Middle frontal gyrus (tissue), 1 donor: ENCODE measurements at regions not wholly inside any gene's neighbourhood (a gene's known extent, or its start where the extent isn't known, plus 50 kb on each side); places are given as distances from the start of the nearest gene placed in this dataset.
"Not testable (repeated sequence)": the region's sequence is repeated elsewhere in the genome, so short reads cannot be mapped to it uniquely, and the experiment has no call there.

Source experiments
- DNase-seq: peaks from one replicate; pipeline ENCODE4 v3.0.0-alpha.2; 2015; ENCODE audit warnings: low spot score; ENCODE audit errors: extremely low spot score

- DNase-seq = no peak
Measured at GRCh38 chr5:33205727-33206410, 234.9 kb upstream of the TARS1 start.

GRCh38 chr5:33206962-33207506, 233.7 kb upstream of the TARS1 start:
- DNase-seq = no peak

- no peak for DNase-seq
Measured at GRCh38 chr5:33209252-33209651, 231.5 kb upstream of the TARS1 start.

- not testable (repeated sequence) for DNase-seq
Measured at GRCh38 chr5:33210221-33210620, 230.5 kb upstream of the TARS1 start.

- no peak for DNase-seq
Measured at GRCh38 chr5:33210978-33211377, 229.8 kb upstream of the TARS1 start.

- no peak for DNase-seq
Measured at GRCh38 chr5:33212439-33212838, 228.3 kb upstream of the TARS1 start.

- no peak for DNase-seq
Measured at GRCh38 chr5:33212900-33213299, 227.9 kb upstream of the TARS1 start.

- no peak for DNase-seq
Measured at GRCh38 chr5:33223563-33224284, 217.0 kb upstream of the TARS1 start.

- no peak for DNase-seq
Measured at GRCh38 chr5:33224285-33224961, 216.3 kb upstream of the TARS1 start.

- no peak for DNase-seq
Measured at GRCh38 chr5:33227247-33227646, 213.5 kb upstream of the TARS1 start.

GRCh38 chr5:33227746-33228145, 213.0 kb upstream of the TARS1 start:
- DNase-seq = no peak

GRCh38 chr5:33228149-33228548, 212.6 kb upstream of the TARS1 start:
- DNase-seq = no peak

GRCh38 chr5:33229216-33229615, 211.5 kb upstream of the TARS1 start:
- DNase-seq = no peak

GRCh38 chr5:33230467-33231078, 210.2 kb upstream of the TARS1 start:
- DNase-seq = no peak

- no peak for DNase-seq
Measured at GRCh38 chr5:33231214-33231710, 209.5 kb upstream of the TARS1 start.

GRCh38 chr5:33231935-33232334, 208.8 kb upstream of the TARS1 start:
- DNase-seq = no peak

GRCh38 chr5:33232731-33233505, 207.8 kb upstream of the TARS1 start:
- no peak for DNase-seq

- no peak for DNase-seq
Measured at GRCh38 chr5:33235304-33235703, 205.5 kb upstream of the TARS1 start.

GRCh38 chr5:33235824-33236223, 204.9 kb upstream of the TARS1 start:
- no peak for DNase-seq

- DNase-seq = no peak
Measured at GRCh38 chr5:33237471-33237870, 203.3 kb upstream of the TARS1 start.
